Calu3 (cell line): ENCODE measurements at regions not wholly inside any gene's neighbourhood (a gene's known extent, or its start where the extent isn't known, plus 50 kb on each side); places are given as distances from the start of the nearest gene placed in this dataset.

Experiments
- BruUV-seq: library from RNA; stranded (reverse); fragments of 400-500 nt; replicated peaks from 2 replicates; lab custom pipeline; 2021; lab: Mats Ljungman, UMichigan
- CTCF ChIA-PET: fragments of 300-600 bp; sonication (Branson Sonifier 250); formaldehyde crosslinking; loops from one replicate; lab custom pipeline; 2022; ENCODE audit warnings: antibody characterized with exemption; lab: Charles Lee
- DNase-seq: peaks from one replicate; pipeline ENCODE4 v3.0.0; 2022
- H3K27ac Mint-ChIP-seq: one replicate; pipeline ENCODE4 v1.8.0; 2022; ENCODE audit warnings: mixed read lengths; ENCODE audit not compliant: unreplicated experiment
- H3K27me3 Mint-ChIP-seq: one replicate; pipeline ENCODE4 v1.8.0; 2022; ENCODE audit warnings: mixed read lengths; ENCODE audit not compliant: unreplicated experiment
- H3K36me3 Mint-ChIP-seq: one replicate; pipeline ENCODE4 v1.8.0; 2022; ENCODE audit warnings: mild to moderate bottlenecking, moderate library complexity, mixed read lengths; ENCODE audit not compliant: insufficient read depth, unreplicated experiment
- H3K4me1 Mint-ChIP-seq: one replicate; pipeline ENCODE4 v1.8.0; 2022; ENCODE audit warnings: mild to moderate bottlenecking, low read depth, mixed read lengths; ENCODE audit not compliant: unreplicated experiment
- H3K4me3 Mint-ChIP-seq: one replicate; pipeline ENCODE4 v1.8.0; 2022; ENCODE audit warnings: mild to moderate bottlenecking, low read depth, moderate library complexity, mixed read lengths; ENCODE audit not compliant: unreplicated experiment
- H3K9me3 Mint-ChIP-seq: one replicate; pipeline ENCODE4 v1.8.0; 2022; ENCODE audit warnings: low read depth, mixed read lengths; ENCODE audit not compliant: unreplicated experiment
- CTCF ChIP-seq: fragments of 200-600 bp; IDR thresholded peaks from one replicate; pipeline ENCODE4 v1.8.0; 2022; ENCODE audit warnings: antibody characterized with exemption; ENCODE audit not compliant: unreplicated experiment
- intact Hi-C: fragments of 100-400 bp; cut with micrococcal nuclease; formaldehyde crosslinking; loops from one replicate; pipeline ENCODE4 v1.10.0; 2022; ENCODE audit not compliant: unreplicated experiment

GRCh38 chr1:175894581-175894980 is 151.2 kb upstream of the TNR start:
- Mint-ChIP-seq H3K27me3 (no peaks in the 10 kb centered on the region), H3K36me3 (no peaks in the 10 kb centered on the region), H3K27ac (no peak overlapping the region), H3K9me3 (no peaks in the 10 kb centered on the region), H3K4me1 (no peaks in the 10 kb centered on the region), H3K4me3 (no peak overlapping the region)
- no TSS peak for BruUV-seq
- CTCF ChIA-PET = interaction anchor here (0.6 to 1.0 kb wide), 2 partner anchors 10 to 1455 kb away, joined by 4 read pairs; no protein-coding TSS in a partner anchor
- intact Hi-C loops = no loop called here
- no peak for TF ChIP-seq CTCF
- no peak for DNase-seq

- DNase-seq = no peak
- H3K9me3 Mint-ChIP-seq = no peaks in the 10 kb centered on the region
- no TSS peak for BruUV-seq
- intact Hi-C loops = no loop called here
- H3K36me3 Mint-ChIP-seq = no peaks in the 10 kb centered on the region
- H3K4me1 Mint-ChIP-seq = no peaks in the 10 kb centered on the region
- no peaks in the 10 kb centered on the region for H3K27me3 Mint-ChIP-seq
- CTCF ChIA-PET = no interaction called here
- H3K27ac Mint-ChIP-seq = no peak overlapping the region
- no peak overlapping the region for H3K4me3 Mint-ChIP-seq
- no peak for TF ChIP-seq CTCF
These were observed 149.8 kb upstream of the TNR start for GRCh38 chr1:175893192-175893591.

- BruUV-seq = no TSS peak
These were observed 149.3 kb upstream of the TNR start for GRCh38 chr1:175892686-175893085.

GRCh38 chr1:175891783-175892309 is 148.5 kb upstream of the TNR start:
- Mint-ChIP-seq H3K4me3 (no peak overlapping the region), H3K9me3 (no peaks in the 10 kb centered on the region), H3K27ac (no peak overlapping the region), H3K4me1 (no peaks in the 10 kb centered on the region), H3K27me3 (no peaks in the 10 kb centered on the region), H3K36me3 (no peaks in the 10 kb centered on the region)
- intact Hi-C loops = no loop called here
- BruUV-seq = no TSS peak
- TF ChIP-seq CTCF = no peak
- DNase-seq = no peak
- CTCF ChIA-PET = no interaction called here

More at GRCh38 chr1:175892686-175893085, 149.3 kb upstream of the TNR start:
- H3K4me3 Mint-ChIP-seq = no peak overlapping the region
- no peaks in the 10 kb centered on the region for H3K9me3 Mint-ChIP-seq
- H3K36me3 Mint-ChIP-seq = no peaks in the 10 kb centered on the region
- intact Hi-C loops = no loop called here
- no peaks in the 10 kb centered on the region for H3K27me3 Mint-ChIP-seq
- no peak for DNase-seq
- CTCF ChIA-PET = no interaction called here
- H3K27ac Mint-ChIP-seq = no peak overlapping the region
- no peak for TF ChIP-seq CTCF
- no peaks in the 10 kb centered on the region for H3K4me1 Mint-ChIP-seq
